Activated naive CD4-positive, alpha-beta T cell treated with anti-CD3 and anti-CD28 coated beads, Interleukin-2, amount 50 U/mL, for 24 hours (primary cell): ENCODE measurements at regions not wholly inside any gene's neighbourhood (a gene's known extent, or its start where the extent isn't known, plus 50 kb on each side); places are given as distances from the start of the nearest gene placed in this dataset.

ENCODE experiments used
- H3K27ac Mint-ChIP-seq: one replicate; pipeline ENCODE4 v1.8.0; 2021; ENCODE audit warnings: mild to moderate bottlenecking, mixed read lengths
- H3K27me3 Mint-ChIP-seq: one replicate; pipeline ENCODE4 v1.8.0; 2021; ENCODE audit warnings: mixed read lengths
- H3K36me3 Mint-ChIP-seq: one replicate; pipeline ENCODE4 v1.8.0; 2021; ENCODE audit warnings: mixed read lengths
- H3K4me1 Mint-ChIP-seq: one replicate; pipeline ENCODE4 v1.8.0; 2021; ENCODE audit warnings: mixed read lengths
- H3K4me3 Mint-ChIP-seq: one replicate; pipeline ENCODE4 v1.8.0; 2021; ENCODE audit warnings: mild to moderate bottlenecking, mixed read lengths
- H3K9me3 Mint-ChIP-seq: one replicate; pipeline ENCODE4 v1.8.0; 2021; ENCODE audit warnings: mixed read lengths

GRCh38 chr1:91619881-91620280, 119.2 kb downstream of the CDC7 start:
- no peaks in the 10 kb centered on the region for H3K4me1 Mint-ChIP-seq
- no peaks in the 10 kb centered on the region for H3K36me3 Mint-ChIP-seq
- H3K4me3 Mint-ChIP-seq = no peak overlapping the region
- no peaks in the 10 kb centered on the region for H3K9me3 Mint-ChIP-seq
- H3K27me3 Mint-ChIP-seq = no peaks in the 10 kb centered on the region
- H3K27ac Mint-ChIP-seq = no peak overlapping the region

- H3K27ac Mint-ChIP-seq = no peak overlapping the region
- no peak overlapping the region for H3K4me3 Mint-ChIP-seq
- H3K27me3 Mint-ChIP-seq = no peaks in the 10 kb centered on the region
- H3K9me3 Mint-ChIP-seq = no peaks in the 10 kb centered on the region
- H3K36me3 Mint-ChIP-seq = no peaks in the 10 kb centered on the region
- H3K4me1 Mint-ChIP-seq = no peaks in the 10 kb centered on the region
Observed at GRCh38 chr1:91621360-91621759, 120.7 kb downstream of the CDC7 start.

DNA sequence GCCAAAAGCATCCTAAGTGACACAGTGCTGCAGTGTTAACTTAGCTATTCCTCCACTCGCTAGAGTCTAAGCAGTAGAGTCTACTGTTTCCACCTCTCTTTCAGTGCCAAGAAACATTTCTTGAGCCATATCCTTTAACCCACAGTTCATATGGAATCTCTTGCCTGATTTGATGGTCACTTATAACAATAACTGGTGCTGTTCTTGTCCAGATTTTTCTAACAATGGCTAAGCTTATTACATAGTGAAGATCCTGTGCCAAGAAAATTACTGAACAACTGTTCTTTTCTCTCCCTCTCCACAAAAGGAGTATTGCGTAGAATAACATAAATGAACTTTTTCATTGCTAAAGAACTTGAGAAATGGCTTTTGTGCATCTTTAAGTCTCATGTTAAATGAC, 121.3 kb downstream of the CDC7 start:
- Mint-ChIP-seq H3K27ac (no peak overlapping the region), H3K4me3 (no peak overlapping the region), H3K4me1 (no peaks in the 10 kb centered on the region), H3K36me3 (no peaks in the 10 kb centered on the region), H3K27me3 (no peaks in the 10 kb centered on the region), H3K9me3 (no peaks in the 10 kb centered on the region)

DNA sequence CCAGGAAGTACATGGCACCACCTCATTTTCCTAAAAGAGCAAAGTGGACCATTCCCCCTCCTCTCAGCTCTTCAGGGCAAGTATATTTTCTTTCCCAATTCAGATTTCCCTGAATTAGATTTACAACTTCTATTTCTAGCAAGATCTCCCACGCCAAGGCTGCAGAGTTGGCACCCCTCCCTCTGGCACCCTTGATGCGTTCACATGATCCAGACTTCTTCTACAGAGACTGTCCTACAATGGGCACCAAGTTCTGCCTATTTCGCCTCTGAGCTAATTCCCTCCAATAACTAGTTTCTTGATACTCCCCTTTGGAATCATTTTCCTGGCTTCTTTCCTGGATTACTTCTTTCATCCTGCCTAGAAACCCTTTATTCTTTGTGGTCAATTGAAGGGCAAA, 122.0 kb downstream of the CDC7 start:
- Mint-ChIP-seq H3K4me3 (no peak overlapping the region), H3K4me1 (no peaks in the 10 kb centered on the region), H3K27ac (peak overlapping the region; percentile 3), H3K27me3 (no peaks in the 10 kb centered on the region), H3K9me3 (no peaks in the 10 kb centered on the region), H3K36me3 (no peaks in the 10 kb centered on the region)

GRCh38 chr1:91623020-91623419, 122.4 kb downstream of the CDC7 start:
- H3K36me3 Mint-ChIP-seq = no peaks in the 10 kb centered on the region
- no peak overlapping the region for H3K4me3 Mint-ChIP-seq
- no peaks in the 10 kb centered on the region for H3K4me1 Mint-ChIP-seq
- no peaks in the 10 kb centered on the region for H3K27me3 Mint-ChIP-seq
- no peaks in the 10 kb centered on the region for H3K9me3 Mint-ChIP-seq
- no peak overlapping the region for H3K27ac Mint-ChIP-seq

DNA sequence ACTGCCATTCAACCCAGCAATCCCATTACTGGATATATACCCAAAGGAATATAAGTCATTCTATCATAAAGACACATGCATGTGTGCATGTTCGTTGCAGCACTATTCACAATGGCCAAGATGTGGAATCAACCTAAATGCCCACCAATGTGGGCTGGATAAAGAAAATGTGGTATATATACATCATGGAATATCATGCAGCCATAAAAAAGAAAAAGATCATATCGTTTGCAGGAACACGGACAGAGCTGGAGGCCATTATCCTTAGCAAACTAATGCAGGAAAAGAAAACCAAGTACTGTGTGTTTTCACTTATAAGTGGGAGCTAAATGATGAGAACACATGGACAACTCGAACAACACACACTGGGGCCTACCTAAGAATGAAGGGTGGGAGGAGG, 123.7 kb downstream of the CDC7 start:
- Mint-ChIP-seq H3K36me3 (no peaks in the 10 kb centered on the region), H3K27ac (no peak overlapping the region), H3K27me3 (no peaks in the 10 kb centered on the region), H3K4me1 (no peaks in the 10 kb centered on the region), H3K4me3 (no peak overlapping the region), H3K9me3 (no peaks in the 10 kb centered on the region)
